ENCODE measurements at regions not wholly inside any gene's neighbourhood (a gene's known extent, or its start where the extent isn't known, plus 50 kb on each side); places are given as distances from the start of the nearest gene placed in this dataset.

DNA sequence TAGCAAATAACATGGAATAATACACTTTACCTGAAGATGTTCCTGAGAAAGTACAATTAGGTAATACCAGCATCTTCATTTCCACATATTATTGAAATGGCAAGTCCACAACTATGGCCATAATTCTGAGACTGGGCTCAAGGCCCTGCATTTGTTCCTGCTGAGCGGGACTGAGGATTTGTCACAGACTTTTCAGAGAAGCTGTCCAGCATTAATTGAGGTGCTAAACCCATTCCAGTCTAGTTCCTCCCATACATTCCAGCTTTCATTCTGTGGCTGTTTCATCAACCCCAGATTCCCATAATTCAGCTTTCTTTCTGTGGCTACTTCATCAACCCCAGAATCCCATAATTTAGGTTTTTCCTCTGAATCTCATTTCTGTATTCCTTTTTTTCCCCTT lies 293.4 kb upstream of the GBE1 start:
- TF ChIP-seq MTA3 (IDR thresholded peaks at IDR 0.05; ENCODE audit: borderline replicate concordance) (no peak), ZFP1 (CRISPR knock-in tag; IDR thresholded peaks at IDR 0.05) (no peak), EGR1 (conservative IDR thresholded peaks at IDR 0.05) (no peak), POLR2AphosphoS5 (IDR thresholded peaks at IDR 0.05; ENCODE audit: control insufficient read depth, insufficient read depth, low read depth, low read length) (no peak), CBFA2T2 (conservative IDR thresholded peaks at IDR 0.05) (no peak), TCF7 (IDR thresholded peaks at IDR 0.05; ENCODE audit: borderline replicate concordance) (no peak), HSF4 (CRISPR knock-in tag; IDR thresholded peaks at IDR 0.05; ENCODE audit: borderline replicate concordance) (no peak), ZFP36 (IDR thresholded peaks at IDR 0.05; ENCODE audit: low read depth, low read length, partially characterized antibody) (no peak)
- TF ChIP-seq, protein P1, sequence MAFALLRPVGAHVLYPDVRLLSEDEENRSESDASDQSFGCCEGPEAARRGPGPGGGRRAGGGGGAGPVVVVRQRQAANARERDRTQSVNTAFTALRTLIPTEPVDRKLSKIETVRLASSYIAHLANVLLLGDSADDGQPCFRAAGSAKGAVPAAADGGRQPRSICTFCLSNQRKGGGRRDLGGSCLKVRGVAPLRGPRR (CRISPR knock-in tag; IDR thresholded peaks at IDR 0.05): no peak
- TF ChIP-seq, protein P2, sequence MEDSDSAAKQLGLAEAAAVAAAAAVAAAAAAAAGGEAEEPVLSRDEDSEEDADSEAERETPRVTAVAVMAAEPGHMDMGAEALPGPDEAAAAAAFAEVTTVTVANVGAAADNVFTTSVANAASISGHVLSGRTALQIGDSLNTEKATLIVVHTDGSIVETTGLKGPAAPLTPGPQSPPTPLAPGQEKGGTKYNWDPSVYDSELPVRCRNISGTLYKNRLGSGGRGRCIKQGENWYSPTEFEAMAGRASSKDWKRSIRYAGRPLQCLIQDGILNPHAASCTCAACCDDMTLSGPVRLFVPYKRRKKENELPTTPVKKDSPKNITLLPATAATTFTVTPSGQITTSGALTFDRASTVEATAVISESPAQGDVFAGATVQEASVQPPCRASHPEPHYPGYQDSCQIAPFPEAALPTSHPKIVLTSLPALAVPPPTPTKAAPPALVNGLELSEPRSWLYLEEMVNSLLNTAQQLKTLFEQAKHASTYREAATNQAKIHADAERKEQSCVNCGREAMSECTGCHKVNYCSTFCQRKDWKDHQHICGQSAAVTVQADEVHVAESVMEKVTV (CRISPR knock-in tag; IDR thresholded peaks at IDR 0.05): no peak
- TF ChIP-seq, protein P3, sequence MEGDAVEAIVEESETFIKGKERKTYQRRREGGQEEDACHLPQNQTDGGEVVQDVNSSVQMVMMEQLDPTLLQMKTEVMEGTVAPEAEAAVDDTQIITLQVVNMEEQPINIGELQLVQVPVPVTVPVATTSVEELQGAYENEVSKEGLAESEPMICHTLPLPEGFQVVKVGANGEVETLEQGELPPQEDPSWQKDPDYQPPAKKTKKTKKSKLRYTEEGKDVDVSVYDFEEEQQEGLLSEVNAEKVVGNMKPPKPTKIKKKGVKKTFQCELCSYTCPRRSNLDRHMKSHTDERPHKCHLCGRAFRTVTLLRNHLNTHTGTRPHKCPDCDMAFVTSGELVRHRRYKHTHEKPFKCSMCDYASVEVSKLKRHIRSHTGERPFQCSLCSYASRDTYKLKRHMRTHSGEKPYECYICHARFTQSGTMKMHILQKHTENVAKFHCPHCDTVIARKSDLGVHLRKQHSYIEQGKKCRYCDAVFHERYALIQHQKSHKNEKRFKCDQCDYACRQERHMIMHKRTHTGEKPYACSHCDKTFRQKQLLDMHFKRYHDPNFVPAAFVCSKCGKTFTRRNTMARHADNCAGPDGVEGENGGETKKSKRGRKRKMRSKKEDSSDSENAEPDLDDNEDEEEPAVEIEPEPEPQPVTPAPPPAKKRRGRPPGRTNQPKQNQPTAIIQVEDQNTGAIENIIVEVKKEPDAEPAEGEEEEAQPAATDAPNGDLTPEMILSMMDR (IDR thresholded peaks at IDR 0.05 in 2 of 3, conservative IDR thresholded peaks at IDR 0.05 in 1 of 3; ENCODE audit: insufficient read depth in 2 of 3, low read depth in 1 of 3, low read length in 3 of 3): no peak
- TF ChIP-seq, protein P4, sequence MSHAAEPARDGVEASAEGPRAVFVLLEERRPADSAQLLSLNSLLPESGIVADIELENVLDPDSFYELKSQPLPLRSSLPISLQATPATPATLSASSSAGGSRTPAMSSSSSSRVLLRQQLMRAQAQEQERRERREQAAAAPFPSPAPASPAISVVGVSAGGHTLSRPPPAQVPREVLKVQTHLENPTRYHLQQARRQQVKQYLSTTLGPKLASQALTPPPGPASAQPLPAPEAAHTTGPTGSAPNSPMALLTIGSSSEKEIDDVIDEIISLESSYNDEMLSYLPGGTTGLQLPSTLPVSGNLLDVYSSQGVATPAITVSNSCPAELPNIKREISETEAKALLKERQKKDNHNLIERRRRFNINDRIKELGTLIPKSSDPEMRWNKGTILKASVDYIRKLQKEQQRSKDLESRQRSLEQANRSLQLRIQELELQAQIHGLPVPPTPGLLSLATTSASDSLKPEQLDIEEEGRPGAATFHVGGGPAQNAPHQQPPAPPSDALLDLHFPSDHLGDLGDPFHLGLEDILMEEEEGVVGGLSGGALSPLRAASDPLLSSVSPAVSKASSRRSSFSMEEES (CRISPR knock-in tag; IDR thresholded peaks at IDR 0.05): no peak
